HCT116 (cell line): ENCODE measurements at regions not wholly inside any gene's neighbourhood (a gene's known extent, or its start where the extent isn't known, plus 50 kb on each side); places are given as distances from the start of the nearest gene placed in this dataset.

Experiments used
- ATAC-seq: fragments of 200-7000 bp; cut with Tn5 transposase; 2 replicates; pipeline ENCODE4 v1.9.1; 2020; ENCODE audit warnings: mild to moderate bottlenecking, moderate library complexity
- BruUV-seq: library from RNA; stranded (reverse); fragments of 400-500 nt; replicated peaks from 2 replicates; lab custom pipeline; 2021; lab: Mats Ljungman, UMichigan
- CTCF ChIA-PET: fragments of 300-600 bp; sonication (Branson Sonifier 250); formaldehyde crosslinking; loops from one replicate; lab custom pipeline; 2021; ENCODE audit warnings: antibody characterized with exemption; lab: Charles Lee
- POLR2A ChIA-PET: fragments of 300-600, 350-600 bp; sonication (Branson Sonifier 250); formaldehyde crosslinking; loops from one replicate; lab custom pipeline; 2021; ENCODE audit warnings: antibody characterized with exemption; lab: Charles Lee
- RAD21 ChIA-PET, 2 experiments: fragments of 300-600 bp; sonication (Branson Sonifier 250); formaldehyde crosslinking; loops; one replicate each; lab custom pipeline; 2023; ENCODE audit warnings: low total read pairs in 2 of 2; ENCODE audit not compliant: uncharacterized antibody in 2 of 2, unreplicated experiment in 2 of 2, low non-redundant PET in 1 of 2; lab: Charles Lee
- DNase-seq: peaks from one replicate; pipeline ENCODE4 v3.0.0-alpha.2; 2010; ENCODE audit warnings: low read depth, low spot score
- H2AFZ ChIP-seq: fragments of 200-600 bp; shearing (Covaris generic), sonication (generic); 2 replicates; pipeline ENCODE4 v1.6.1; 2017; ENCODE audit warnings: low read depth, mixed run types, mixed read lengths, antibody characterized with exemption, low read length; ENCODE audit not compliant: poor library complexity, severe bottlenecking
- H3K27ac ChIP-seq: 2 replicates; pipeline ENCODE4 v1.5.1; 2012; ENCODE audit warnings: low read depth, low read length
- H3K27me3 ChIP-seq: fragments of 200-600 bp; sonication (generic); 2 replicates; pipeline ENCODE4 v1.6.1; 2016; ENCODE audit warnings: mixed run types, low read length, mixed read lengths; ENCODE audit not compliant: insufficient read depth
- H3K36me3 ChIP-seq, 2 experiments: fragments of 200-500 bp in 1 of 2; fragments of 200-600 bp in 1 of 2; sonication (Bioruptor generic) in 1 of 2; sonication (generic) in 1 of 2; 2 replicates each; pipeline versions ENCODE4 v1.5.1 to v1.6.1; 2014 to 2016; ENCODE audit warnings: low read length in 2 of 2, inconsistent platforms in 1 of 2, mixed read lengths in 1 of 2, mixed run types in 1 of 2; ENCODE audit not compliant: insufficient read depth in 2 of 2, control insufficient read depth in 1 of 2
- H3K4me1 ChIP-seq, 2 experiments: fragments of 200-600 bp in 1 of 2; sonication (generic) in 1 of 2; 2 replicates each; pipeline versions ENCODE4 v1.5.1 to v1.6.1; 2012 to 2017; ENCODE audit warnings: low read length in 2 of 2, inconsistent platforms in 1 of 2, mild to moderate bottlenecking in 1 of 2, mixed read lengths in 1 of 2, mixed run types in 1 of 2, moderate library complexity in 1 of 2; ENCODE audit not compliant: insufficient read depth in 2 of 2, control insufficient read depth in 1 of 2
- H3K4me2 ChIP-seq: fragments of 200-600 bp; sonication (generic); 2 replicates; pipeline ENCODE4 v1.6.1; 2017; ENCODE audit warnings: mixed run types, low read length, mixed read lengths
- H3K4me3 ChIP-seq, 2 experiments: fragments of 200-600 bp in 1 of 2; sonication (generic) in 1 of 2; replicated peaks in 1 of 2; 2 replicates each; pipeline ENCODE4 v1.5.1; 2011 to 2016; ENCODE audit warnings: low read length in 2 of 2, control low read depth in 1 of 2, low read depth in 1 of 2, mild to moderate bottlenecking in 1 of 2, mixed read lengths in 1 of 2, mixed run types in 1 of 2
- H3K79me2 ChIP-seq: fragments of 200-600 bp; sonication (generic); 2 replicates; pipeline ENCODE4 v1.6.1; 2017; ENCODE audit warnings: mild to moderate bottlenecking, mixed run types, low read length, moderate library complexity, mixed read lengths; ENCODE audit not compliant: insufficient read depth
- H3K9ac ChIP-seq: fragments of 200-600 bp; sonication (generic); 2 replicates; pipeline ENCODE4 v1.6.1; 2016; ENCODE audit warnings: low read length, mixed read lengths
- H3K9me2 ChIP-seq: fragments of 200-600 bp; sonication (generic), shearing (Covaris generic); 2 replicates; pipeline ENCODE4 v1.6.1; 2017; ENCODE audit warnings: mixed run types, mild to moderate bottlenecking, moderate library complexity; ENCODE audit not compliant: insufficient read depth
- H3K9me3 ChIP-seq, 2 experiments: fragments of 200-500 bp in 1 of 2; fragments of 200-600 bp in 1 of 2; sonication (Bioruptor generic) in 1 of 2; sonication (generic) in 1 of 2; 2 replicates each; pipeline ENCODE4 v1.6.1; 2014 to 2017; ENCODE audit warnings: low read length in 2 of 2, mixed read lengths in 2 of 2, inconsistent platforms in 1 of 2, low read depth in 1 of 2, mild to moderate bottlenecking in 1 of 2, mixed run types in 1 of 2, moderate library complexity in 1 of 2; ENCODE audit not compliant: control insufficient read depth in 1 of 2, insufficient read depth in 1 of 2
- H4K20me1 ChIP-seq: fragments of 200-600 bp; sonication (generic), shearing (Covaris generic); 2 replicates; pipeline ENCODE4 v1.6.1; 2017; ENCODE audit warnings: mixed run types, mild to moderate bottlenecking, moderate library complexity; ENCODE audit not compliant: insufficient read depth
- ATF3 ChIP-seq: IDR thresholded peaks from 2 replicates; pipeline ENCODE4 v1.6.1; 2012
- CBX3 ChIP-seq: IDR thresholded peaks from 2 replicates; pipeline ENCODE4 v1.6.1; 2012; ENCODE audit warnings: low read depth
- CEBPB ChIP-seq: IDR thresholded peaks from 2 replicates; pipeline ENCODE4 v1.6.1; 2012; ENCODE audit warnings: low read depth
- CTCF ChIP-seq, 3 experiments: fragments of 200-600 bp in 1 of 3; sonication (generic) in 1 of 3; IDR thresholded peaks in 2 of 3; conservative IDR thresholded peaks in 1 of 3; 2 replicates each; pipeline ENCODE4 v1.5.1; 2012 to 2017; ENCODE audit warnings: low read depth in 2 of 3, low read length in 2 of 3, antibody characterized with exemption in 1 of 3, borderline replicate concordance in 1 of 3, control low read depth in 1 of 3, mild to moderate bottlenecking in 1 of 3, mixed read lengths in 1 of 3, mixed run types in 1 of 3, moderate library complexity in 1 of 3; ENCODE audit not compliant: insufficient read depth in 1 of 3
- EGR1 ChIP-seq: IDR thresholded peaks from 2 replicates; pipeline ENCODE4 v1.6.1; 2012; ENCODE audit warnings: low read depth
- ELF1 ChIP-seq: IDR thresholded peaks from 2 replicates; pipeline ENCODE4 v1.6.1; 2012; ENCODE audit warnings: low read depth, borderline replicate concordance
- EZH2 ChIP-seq: fragments of 200-600 bp; sonication (generic); IDR thresholded peaks from 2 replicates; pipeline ENCODE4 v1.6.1; 2017; ENCODE audit warnings: antibody characterized with exemption, mixed run types
- EZH2phosphoT487 ChIP-seq: fragments of 200-600 bp; IDR thresholded peaks from 2 replicates; pipeline ENCODE4 v1.6.1; 2018; ENCODE audit warnings: antibody characterized with exemption, borderline replicate concordance
- FOSL1 ChIP-seq: IDR thresholded peaks from 2 replicates; pipeline ENCODE4 v1.6.1; 2012; ENCODE audit warnings: low read depth
- JUND ChIP-seq: IDR thresholded peaks from 2 replicates; pipeline ENCODE4 v1.6.1; 2012
- POLR2A ChIP-seq: IDR thresholded peaks from 2 replicates; pipeline ENCODE4 v1.7.0; 2011; ENCODE audit warnings: borderline replicate concordance; ENCODE audit not compliant: insufficient read depth, insufficient read length; ENCODE audit errors: extremely low read depth
- POLR2AphosphoS5 ChIP-seq: IDR thresholded peaks from 2 replicates; pipeline ENCODE4 v1.6.1; 2011; ENCODE audit warnings: mild to moderate bottlenecking, low read depth, low read length, moderate library complexity
- RAD21 ChIP-seq: IDR thresholded peaks from 2 replicates; pipeline ENCODE4 v1.6.1; 2012; ENCODE audit warnings: low read depth, mild to moderate bottlenecking
- SIN3A ChIP-seq: IDR thresholded peaks from 2 replicates; pipeline ENCODE4 v1.6.1; 2012; ENCODE audit warnings: low read depth
- SP1 ChIP-seq: IDR thresholded peaks from 2 replicates; pipeline ENCODE4 v1.6.1; 2012; ENCODE audit warnings: low read depth
- TCF7L2 ChIP-seq: IDR thresholded peaks from 2 replicates; pipeline ENCODE4 v1.7.0; 2011; ENCODE audit warnings: borderline replicate concordance, inconsistent platforms; ENCODE audit not compliant: insufficient read depth, insufficient read length; ENCODE audit errors: extremely low read depth
- ZNF274 ChIP-seq: fragments of 200-500 bp; sonication (Bioruptor generic); IDR thresholded peaks from 2 replicates; pipeline ENCODE4 v1.6.1; 2014; ENCODE audit warnings: mild to moderate bottlenecking, low read depth, low read length, inconsistent platforms
- intact Hi-C: fragments of 100-400 bp; cut with micrococcal nuclease; formaldehyde crosslinking; loops from 2 replicates; pipeline ENCODE4 v1.10.0; 2022
- TF ChIP-seq, protein P1 (sequence below): IDR thresholded peaks from 2 replicates; pipeline ENCODE4 v1.6.1; 2012; ENCODE audit warnings: low read depth
- TF ChIP-seq, protein P2 (sequence below): IDR thresholded peaks from 2 replicates; pipeline ENCODE4 v1.6.1; 2012

GRCh38 chr14:98951521-98952152 lies 320.4 kb downstream of the BCL11B start:
- BruUV-seq, result no TSS peak
- Histone ChIP-seq H3K27ac (no peak overlapping the region), H3K36me3 (no peaks in the 10 kb centered on the region), H3K9ac (no peak overlapping the region), H3K79me2 (no peaks in the 10 kb centered on the region), H3K4me3 (no peak overlapping the region), H4K20me1 (no peaks in the 10 kb centered on the region), H3K4me2 (no peak overlapping the region), H3K9me3 (no peaks in the 10 kb centered on the region), H3K9me2 (no peaks in the 10 kb centered on the region), H2AFZ (no peak overlapping the region), H3K27me3 (peaks cover 8% of the 10 kb centered on the region; the same call in 1 of the 2 replicates), H3K4me1 (peaks cover 0 to 18% of the 10 kb centered on the region in 2 experiments; a peak in 3 of 4 replicates)
- ATAC-seq, result no peak
- POLR2A ChIA-PET, result no interaction called here
- no peak for TF ChIP-seq POLR2AphosphoS5
- TF ChIP-seq, protein P1, sequence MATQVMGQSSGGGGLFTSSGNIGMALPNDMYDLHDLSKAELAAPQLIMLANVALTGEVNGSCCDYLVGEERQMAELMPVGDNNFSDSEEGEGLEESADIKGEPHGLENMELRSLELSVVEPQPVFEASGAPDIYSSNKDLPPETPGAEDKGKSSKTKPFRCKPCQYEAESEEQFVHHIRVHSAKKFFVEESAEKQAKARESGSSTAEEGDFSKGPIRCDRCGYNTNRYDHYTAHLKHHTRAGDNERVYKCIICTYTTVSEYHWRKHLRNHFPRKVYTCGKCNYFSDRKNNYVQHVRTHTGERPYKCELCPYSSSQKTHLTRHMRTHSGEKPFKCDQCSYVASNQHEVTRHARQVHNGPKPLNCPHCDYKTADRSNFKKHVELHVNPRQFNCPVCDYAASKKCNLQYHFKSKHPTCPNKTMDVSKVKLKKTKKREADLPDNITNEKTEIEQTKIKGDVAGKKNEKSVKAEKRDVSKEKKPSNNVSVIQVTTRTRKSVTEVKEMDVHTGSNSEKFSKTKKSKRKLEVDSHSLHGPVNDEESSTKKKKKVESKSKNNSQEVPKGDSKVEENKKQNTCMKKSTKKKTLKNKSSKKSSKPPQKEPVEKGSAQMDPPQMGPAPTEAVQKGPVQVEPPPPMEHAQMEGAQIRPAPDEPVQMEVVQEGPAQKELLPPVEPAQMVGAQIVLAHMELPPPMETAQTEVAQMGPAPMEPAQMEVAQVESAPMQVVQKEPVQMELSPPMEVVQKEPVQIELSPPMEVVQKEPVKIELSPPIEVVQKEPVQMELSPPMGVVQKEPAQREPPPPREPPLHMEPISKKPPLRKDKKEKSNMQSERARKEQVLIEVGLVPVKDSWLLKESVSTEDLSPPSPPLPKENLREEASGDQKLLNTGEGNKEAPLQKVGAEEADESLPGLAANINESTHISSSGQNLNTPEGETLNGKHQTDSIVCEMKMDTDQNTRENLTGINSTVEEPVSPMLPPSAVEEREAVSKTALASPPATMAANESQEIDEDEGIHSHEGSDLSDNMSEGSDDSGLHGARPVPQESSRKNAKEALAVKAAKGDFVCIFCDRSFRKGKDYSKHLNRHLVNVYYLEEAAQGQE, result no peak
- no peak for TF ChIP-seq FOSL1
- TF ChIP-seq JUND, result no peak
- no peak for TF ChIP-seq CTCF (IDR thresholded peaks at IDR 0.05 in 2 of 3, conservative IDR thresholded peaks at IDR 0.05 in 1 of 3; ENCODE audit: borderline replicate concordance in 1 of 3, insufficient read depth in 1 of 3, low read depth in 2 of 3, low read length in 2 of 3)
- TF ChIP-seq POLR2A, result no peak
- no peak for TF ChIP-seq EZH2phosphoT487
- no peak for TF ChIP-seq TCF7L2
- no peak for TF ChIP-seq RAD21
- no peak for TF ChIP-seq SIN3A
- no peak for TF ChIP-seq CBX3
- TF ChIP-seq SP1, result no peak
- no peak for TF ChIP-seq EZH2
- TF ChIP-seq EGR1, result no peak
- no peak for TF ChIP-seq CEBPB
- TF ChIP-seq ZNF274, result no peak
- TF ChIP-seq ELF1, result no peak
- no peak for TF ChIP-seq ATF3
- TF ChIP-seq, protein P2, sequence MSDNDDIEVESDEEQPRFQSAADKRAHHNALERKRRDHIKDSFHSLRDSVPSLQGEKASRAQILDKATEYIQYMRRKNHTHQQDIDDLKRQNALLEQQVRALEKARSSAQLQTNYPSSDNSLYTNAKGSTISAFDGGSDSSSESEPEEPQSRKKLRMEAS, result no peak
- RAD21 ChIA-PET, result no interaction called here
- no peak for DNase-seq
- intact Hi-C loops, result no loop called here
- CTCF ChIA-PET, result no interaction called here
